Fibroblast of the aortic adventitia (primary cell): ENCODE measurements at regions not wholly inside any gene's neighbourhood (a gene's known extent, or its start where the extent isn't known, plus 50 kb on each side); places are given as distances from the start of the nearest gene placed in this dataset.
"Not testable (repeated sequence)": the region's sequence is repeated elsewhere in the genome, so short reads cannot be mapped to it uniquely, and the experiment has no call there.

Source experiments
- DNase-seq: peaks from one replicate; pipeline ENCODE4 v3.0.0-alpha.2; 2010; ENCODE audit warnings: low read depth
- H3K4me3 ChIP-seq: 2 replicates; pipeline ENCODE4 v1.5.1; 2011; ENCODE audit warnings: low read depth, mild to moderate bottlenecking, control low read depth, low read length, moderate library complexity
- TF ChIP-seq, protein P1 (sequence below): IDR thresholded peaks from 2 replicates; pipeline ENCODE4 v1.5.1; 2011; ENCODE audit warnings: mild to moderate bottlenecking, low read length, control low read depth, inconsistent platforms; ENCODE audit not compliant: insufficient read depth

DNA sequence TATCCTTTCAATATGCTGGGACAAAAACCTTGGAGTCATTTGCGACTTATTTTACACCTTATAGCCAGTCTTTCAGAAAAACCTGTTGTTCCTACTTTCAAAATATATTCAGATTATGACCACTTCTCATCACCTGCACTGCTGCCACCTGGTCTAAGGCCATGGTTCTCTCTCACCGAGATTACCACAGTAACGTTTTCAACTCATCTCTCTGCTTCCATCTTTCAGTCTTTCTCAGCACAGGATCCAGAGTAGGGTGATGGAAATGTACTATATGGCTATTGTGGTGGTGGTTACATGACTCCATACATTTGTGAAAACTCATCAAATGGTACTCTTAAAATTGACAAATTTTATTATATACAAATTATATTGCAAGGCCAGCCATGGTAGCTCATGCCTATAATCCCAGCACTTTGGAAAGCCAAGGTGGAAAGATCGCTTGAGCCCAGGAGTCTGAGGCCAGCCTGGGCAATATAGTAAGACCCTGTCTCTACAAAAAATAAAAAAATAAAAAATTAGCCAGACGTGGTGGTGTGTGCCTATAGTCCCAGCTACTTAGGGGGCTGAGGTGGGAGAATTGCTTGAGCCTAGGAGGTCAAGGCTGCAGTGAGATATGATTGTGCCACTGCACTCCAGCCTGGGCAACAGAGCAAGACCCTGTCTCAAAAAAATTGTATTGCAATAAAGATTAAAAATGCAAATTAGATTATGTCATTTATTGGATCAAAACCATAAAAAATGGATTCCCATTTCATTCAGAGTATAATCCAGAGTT is 120.9 kb upstream of the PPP2R5A start:
- H3K4me3 ChIP-seq, result no peak overlapping the region
- DNase-seq, result no peak
- TF ChIP-seq, protein P1, sequence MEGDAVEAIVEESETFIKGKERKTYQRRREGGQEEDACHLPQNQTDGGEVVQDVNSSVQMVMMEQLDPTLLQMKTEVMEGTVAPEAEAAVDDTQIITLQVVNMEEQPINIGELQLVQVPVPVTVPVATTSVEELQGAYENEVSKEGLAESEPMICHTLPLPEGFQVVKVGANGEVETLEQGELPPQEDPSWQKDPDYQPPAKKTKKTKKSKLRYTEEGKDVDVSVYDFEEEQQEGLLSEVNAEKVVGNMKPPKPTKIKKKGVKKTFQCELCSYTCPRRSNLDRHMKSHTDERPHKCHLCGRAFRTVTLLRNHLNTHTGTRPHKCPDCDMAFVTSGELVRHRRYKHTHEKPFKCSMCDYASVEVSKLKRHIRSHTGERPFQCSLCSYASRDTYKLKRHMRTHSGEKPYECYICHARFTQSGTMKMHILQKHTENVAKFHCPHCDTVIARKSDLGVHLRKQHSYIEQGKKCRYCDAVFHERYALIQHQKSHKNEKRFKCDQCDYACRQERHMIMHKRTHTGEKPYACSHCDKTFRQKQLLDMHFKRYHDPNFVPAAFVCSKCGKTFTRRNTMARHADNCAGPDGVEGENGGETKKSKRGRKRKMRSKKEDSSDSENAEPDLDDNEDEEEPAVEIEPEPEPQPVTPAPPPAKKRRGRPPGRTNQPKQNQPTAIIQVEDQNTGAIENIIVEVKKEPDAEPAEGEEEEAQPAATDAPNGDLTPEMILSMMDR, result no peak

DNA sequence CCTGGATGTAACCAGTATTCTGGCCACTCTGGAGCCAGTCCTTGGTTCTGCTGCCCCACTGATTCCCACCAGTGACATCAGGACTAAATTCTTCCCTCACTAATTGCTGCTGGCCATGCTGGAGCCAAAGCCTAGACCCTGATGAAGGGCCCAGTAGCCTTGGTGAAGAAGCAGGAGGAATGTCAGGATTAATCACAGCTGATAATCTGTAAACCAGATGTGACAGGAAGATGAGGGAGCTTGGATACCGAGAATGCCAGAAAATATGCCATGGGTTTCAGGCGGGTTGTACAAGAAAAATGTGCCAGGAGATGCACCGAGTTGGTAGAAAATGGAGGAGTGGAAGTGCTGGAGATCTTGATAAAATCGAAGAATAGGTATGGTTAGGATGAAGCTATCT is 119.0 kb upstream of the PPP2R5A start:
- DNase-seq, result no peak
- TF ChIP-seq, protein P1, result no peak
- no peak overlapping the region for H3K4me3 ChIP-seq

DNA sequence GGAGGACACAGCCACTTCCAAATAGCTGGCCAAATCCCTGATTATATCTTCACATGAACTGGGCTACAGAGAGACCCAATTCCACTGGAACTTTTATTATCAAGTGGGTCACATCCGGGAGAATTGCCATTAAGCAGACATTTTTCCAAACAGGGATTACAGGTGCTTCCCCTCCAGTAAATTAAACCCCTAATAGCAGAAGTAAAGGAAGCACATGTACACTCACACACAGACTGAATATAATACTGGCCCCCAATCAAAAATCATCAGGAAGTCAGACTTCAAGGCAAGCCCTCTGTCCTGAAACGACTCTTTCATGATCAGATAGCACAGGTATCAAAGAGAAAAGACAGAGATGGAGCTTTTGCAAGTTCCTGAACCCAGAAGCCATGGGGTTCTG is 118.6 kb upstream of the PPP2R5A start:
- TF ChIP-seq, protein P1, result no peak
- DNase-seq, result no peak
- H3K4me3 ChIP-seq, result no peak overlapping the region

DNA sequence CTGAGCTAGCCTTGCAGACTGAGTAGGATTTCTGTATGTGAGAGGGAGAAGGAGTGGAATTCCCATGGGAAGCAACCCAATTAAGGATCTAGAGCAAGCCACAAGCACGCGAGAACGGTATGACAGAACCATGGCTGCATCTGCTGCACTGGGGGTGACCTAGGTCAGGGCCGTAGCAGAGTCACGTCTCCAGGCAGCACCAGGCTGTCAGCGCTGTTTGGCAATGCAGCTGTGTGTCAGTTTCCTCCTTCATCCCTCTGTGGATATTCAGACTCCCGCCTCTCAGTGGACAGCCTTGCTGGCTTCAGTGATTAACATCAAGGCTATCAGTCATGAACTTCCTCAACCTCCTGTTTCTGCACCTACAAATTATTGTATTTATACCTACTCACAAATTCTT is 118.1 kb upstream of the PPP2R5A start:
- TF ChIP-seq, protein P1, result no peak
- no peak overlapping the region for H3K4me3 ChIP-seq
- peak; percentile 35 for DNase-seq

DNA sequence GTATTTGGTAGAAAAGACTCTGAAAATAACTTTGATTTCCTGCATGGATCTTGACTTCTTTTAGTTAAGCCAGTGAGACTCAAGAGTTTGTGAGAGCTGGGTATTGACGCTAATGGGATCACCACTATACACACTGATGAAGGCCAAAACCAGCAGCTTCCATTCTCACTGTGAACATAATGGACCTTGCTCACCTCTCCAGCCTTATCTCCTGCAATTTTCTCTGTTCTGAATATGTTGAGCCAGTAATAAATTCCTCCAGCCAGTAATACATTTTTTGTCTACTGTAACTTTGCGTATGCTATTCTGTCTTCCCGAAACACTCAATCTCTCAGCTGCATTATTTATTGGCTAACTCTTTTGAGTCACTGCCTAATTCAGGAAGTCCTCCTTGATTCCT is 111.6 kb upstream of the PPP2R5A start:
- TF ChIP-seq, protein P1, result no peak
- H3K4me3 ChIP-seq, result no peak overlapping the region
- no peak for DNase-seq

DNA sequence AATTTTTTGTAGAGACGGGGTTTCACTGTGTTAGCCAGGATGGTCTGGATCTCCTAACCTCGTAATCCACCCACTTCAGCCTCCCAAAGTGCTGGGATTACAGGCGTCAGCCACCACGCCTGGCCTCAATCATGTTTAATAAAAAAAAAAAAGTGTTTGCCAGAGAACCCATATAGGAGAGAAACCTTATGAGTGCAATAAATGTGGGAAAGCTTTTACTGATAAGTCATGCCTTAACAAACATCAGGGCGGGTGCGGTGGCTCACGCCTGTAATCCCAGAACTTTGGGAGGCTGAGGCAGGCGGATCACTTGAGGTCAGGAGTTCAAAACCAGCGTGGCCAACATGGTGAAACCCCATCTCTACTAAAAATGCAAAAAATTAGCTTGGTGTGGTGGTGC is 110.9 kb upstream of the PPP2R5A start:
- H3K4me3 ChIP-seq, DNase-seq: not testable (repeated sequence)

DNA sequence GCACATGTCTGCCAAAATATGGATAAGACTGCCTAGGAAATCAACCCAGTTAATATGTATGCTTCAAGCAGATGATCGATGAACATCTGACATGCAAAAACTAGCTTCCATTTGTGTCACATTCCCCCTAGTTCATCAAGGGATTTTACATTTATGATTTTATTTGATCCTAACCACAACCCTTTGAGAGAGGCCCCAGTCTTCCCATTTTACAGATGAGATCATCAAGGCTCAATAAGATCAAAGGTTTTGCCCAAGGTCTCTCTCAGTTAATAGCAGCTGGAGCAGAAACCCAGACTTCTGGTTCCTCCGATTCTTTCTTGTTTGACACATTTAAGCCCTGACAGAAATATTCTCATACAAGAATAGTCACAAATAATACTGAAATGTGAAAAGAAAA is 107.7 kb upstream of the PPP2R5A start:
- no peak for DNase-seq
- TF ChIP-seq, protein P1, result no peak
- no peak overlapping the region for H3K4me3 ChIP-seq
